ENCODE measurements at regions not wholly inside any gene's neighbourhood (a gene's known extent, or its start where the extent isn't known, plus 50 kb on each side); places are given as distances from the start of the nearest gene placed in this dataset.

GRCh38 chr4:164595751-164596150, 158.2 kb upstream of the SMIM31 start:
- TF ChIP-seq POLR2A (IDR thresholded peaks at IDR 0.05) (no peak), CTCF (IDR thresholded peaks at IDR 0.05) (no peak)
